ENCODE measurements at regions not wholly inside any gene's neighbourhood (a gene's known extent, or its start where the extent isn't known, plus 50 kb on each side); places are given as distances from the start of the nearest gene placed in this dataset.

- Histone ChIP-seq H3K36me3 (no peaks in the 10 kb centered on the region), H3K27me3 (peaks cover 0 to 2% of the 10 kb centered on the region in 2 donors), H3K27ac (no peak overlapping the region), H3K4me1 (no peaks in the 10 kb centered on the region), H3K9me3 (no peaks in the 10 kb centered on the region), H3K4me3 (no peak overlapping the region)
- no peak for DNase-seq (ENCODE audit: low spot score in 2 of 2)
- TF ChIP-seq CTCF (IDR thresholded peaks at IDR 0.05) (no peak), POLR2A (IDR thresholded peaks at IDR 0.05) (no peak), EP300 (IDR thresholded peaks at IDR 0.05) (no peak)
Measured at GRCh38 chr15:91593067-91593466, 260.4 kb upstream of the SLCO3A1 start.

- 55 to 85% methylated on average over 1 of the region's 1 CpG for WGBS, 2 donors
- no peak overlapping the region for H3K4me3 ChIP-seq
- H3K27ac ChIP-seq: no peak overlapping the region
- no peaks in the 10 kb centered on the region for H3K9me3 ChIP-seq
- no peaks in the 10 kb centered on the region for H3K36me3 ChIP-seq
- no peak for DNase-seq (ENCODE audit: low spot score in 2 of 2)
- H3K4me1 ChIP-seq: no peaks in the 10 kb centered on the region
- no peak for TF ChIP-seq POLR2A (IDR thresholded peaks at IDR 0.05)
- TF ChIP-seq CTCF (IDR thresholded peaks at IDR 0.05): no peak
- TF ChIP-seq EP300 (IDR thresholded peaks at IDR 0.05): no peak
- H3K27me3 ChIP-seq: peaks cover 0 to 2% of the 10 kb centered on the region in 2 donors
Measured at GRCh38 chr15:91593653-91594052, 259.9 kb upstream of the SLCO3A1 start.

GRCh38 chr15:91599261-91599660, 254.2 kb upstream of the SLCO3A1 start:
- H3K9me3 ChIP-seq: no peaks in the 10 kb centered on the region
- no peak for DNase-seq (ENCODE audit: low spot score in 2 of 2)
- H3K4me3 ChIP-seq: no peak overlapping the region
- H3K27ac ChIP-seq: no peak overlapping the region
- TF ChIP-seq CTCF (IDR thresholded peaks at IDR 0.05) (no peak), EP300 (IDR thresholded peaks at IDR 0.05) (no peak), POLR2A (IDR thresholded peaks at IDR 0.05) (no peak)
- no peaks in the 10 kb centered on the region for H3K4me1 ChIP-seq
- peaks cover 0 to 2% of the 10 kb centered on the region in 2 donors for H3K27me3 ChIP-seq
- no peaks in the 10 kb centered on the region for H3K36me3 ChIP-seq
- WGBS, 2 donors: 48 to 52% methylated on average over 3 of the region's 3 CpGs

- Histone ChIP-seq H3K27me3 (no peaks in the 10 kb centered on the region), H3K4me1 (no peaks in the 10 kb centered on the region), H3K27ac (no peak overlapping the region), H3K4me3 (no peak overlapping the region), H3K9me3 (no peaks in the 10 kb centered on the region), H3K36me3 (no peaks in the 10 kb centered on the region)
- DNase-seq (ENCODE audit: low spot score in 2 of 2): no peak
- 54 to 60% methylated on average over 4 of the region's 4 CpGs for WGBS, 2 donors
- TF ChIP-seq CTCF (IDR thresholded peaks at IDR 0.05) (no peak), EP300 (IDR thresholded peaks at IDR 0.05) (no peak), POLR2A (IDR thresholded peaks at IDR 0.05) (no peak)
Measured at GRCh38 chr15:91603384-91604080, 250.0 kb upstream of the SLCO3A1 start.

GRCh38 chr15:91604122-91604521, 249.4 kb upstream of the SLCO3A1 start:
- Histone ChIP-seq H3K27me3 (no peaks in the 10 kb centered on the region), H3K36me3 (no peaks in the 10 kb centered on the region), H3K27ac (no peak overlapping the region), H3K9me3 (no peaks in the 10 kb centered on the region), H3K4me3 (no peak overlapping the region), H3K4me1 (no peaks in the 10 kb centered on the region)
- TF ChIP-seq POLR2A (IDR thresholded peaks at IDR 0.05) (no peak), EP300 (IDR thresholded peaks at IDR 0.05) (no peak), CTCF (IDR thresholded peaks at IDR 0.05) (no peak)
- no peak for DNase-seq (ENCODE audit: low spot score in 2 of 2)
- 87 to 89% methylated on average over 5 of the region's 5 CpGs for WGBS, 2 donors
